GM20000 (cell line): ENCODE measurements at regions not wholly inside any gene's neighbourhood (a gene's known extent, or its start where the extent isn't known, plus 50 kb on each side); places are given as distances from the start of the nearest gene placed in this dataset.
"Not testable (repeated sequence)": the region's sequence is repeated elsewhere in the genome, so short reads cannot be mapped to it uniquely, and the experiment has no call there.

Experiments used
- DNase-seq: peaks from one replicate; pipeline ENCODE4 v3.0.0; 2012; ENCODE audit warnings: low spot score
- CTCF ChIP-seq: IDR thresholded peaks from 2 replicates; pipeline ENCODE4 v1.5.1; 2012; ENCODE audit warnings: mild to moderate bottlenecking, control low read depth; ENCODE audit errors: extremely low read depth, missing control alignments

GRCh38 chr12:84480803-84481202 is 431.8 kb downstream of the SLC6A15 start:
- TF ChIP-seq CTCF, result no peak
- no peak for DNase-seq

- no peak for DNase-seq
- no peak for TF ChIP-seq CTCF
Measured at GRCh38 chr12:84470361-84470760, 442.2 kb downstream of the SLC6A15 start.

- DNase-seq, result no peak
- TF ChIP-seq CTCF, result no peak
Measured at GRCh38 chr12:84464616-84465015, 448.0 kb downstream of the SLC6A15 start.

GRCh38 chr12:84463741-84464495 is 448.7 kb downstream of the SLC6A15 start:
- no peak for TF ChIP-seq CTCF
- DNase-seq, result no peak

GRCh38 chr12:84455598-84455997 is 457.0 kb downstream of the SLC6A15 start:
- TF ChIP-seq CTCF, result no peak
- no peak for DNase-seq

- not testable (repeated sequence) for DNase-seq
Measured at GRCh38 chr12:84446478-84446877, 466.1 kb downstream of the SLC6A15 start.

GRCh38 chr12:84436134-84436533 is 476.5 kb downstream of the SLC6A15 start:
- DNase-seq, result no peak
- TF ChIP-seq CTCF, result no peak

GRCh38 chr12:84435682-84436081 is 476.9 kb downstream of the SLC6A15 start:
- TF ChIP-seq CTCF, result no peak
- no peak for DNase-seq
